K562 (cell line): ENCODE measurements at regions not wholly inside any gene's neighbourhood (a gene's known extent, or its start where the extent isn't known, plus 50 kb on each side); places are given as distances from the start of the nearest gene placed in this dataset.

Source experiments
- CBFA2T2 ChIP-seq: fragments of 450-650 bp; conservative IDR thresholded peaks from 2 replicates; pipeline ENCODE4 v1.6.1; 2017; ENCODE audit warnings: mild to moderate bottlenecking
- DPF2 ChIP-seq: fragments of 450-650 bp; IDR thresholded peaks from 2 replicates; pipeline ENCODE4 v1.6.1; 2016
- HES1 ChIP-seq: fragments of 450-650 bp; IDR thresholded peaks from 2 replicates; pipeline ENCODE4 v1.6.1; 2016; ENCODE audit warnings: low read depth, mild to moderate bottlenecking, moderate library complexity
- LARP7 ChIP-seq: fragments of 450-650 bp; IDR thresholded peaks from 2 replicates; pipeline ENCODE4 v1.6.1; 2016
- MAFG ChIP-seq: fragments of 450-650 bp; conservative IDR thresholded peaks from 2 replicates; pipeline ENCODE4 v1.6.1; 2016; ENCODE audit warnings: missing genetic modification characterization, missing compliant biosample characterization
- MTA2 ChIP-seq: fragments of 450-650 bp; IDR thresholded peaks from 2 replicates; pipeline ENCODE4 v1.6.1; 2016; ENCODE audit warnings: low read depth
- NFATC3 ChIP-seq: fragments of 450-650 bp; IDR thresholded peaks from 2 replicates; pipeline ENCODE4 v1.6.1; 2017; ENCODE audit warnings: mild to moderate bottlenecking
- RAD21 ChIP-seq, 2 experiments: fragments of 250-450 bp in 1 of 2; fragments of 450-650 bp in 1 of 2; sonication (Bioruptor Pico) in 1 of 2; formaldehyde crosslinking in 1 of 2; IDR thresholded peaks in 1 of 2; conservative IDR thresholded peaks in 1 of 2; 2 replicates each; pipeline versions ENCODE4 v1.4.0 to v1.8.0; 2020 to 2022; ENCODE audit warnings: mild to moderate bottlenecking in 2 of 2, moderate library complexity in 1 of 2
- SMARCA4 ChIP-seq: fragments of 450-650 bp; IDR thresholded peaks from 2 replicates; pipeline ENCODE4 v1.6.1; 2016
- TBL1XR1 ChIP-seq, 2 experiments: IDR thresholded peaks; 2 replicates each; pipeline ENCODE4 v1.6.1; 2012; ENCODE audit warnings: improper control_type of control experiment in 2 of 2, low read length in 2 of 2, mild to moderate bottlenecking in 1 of 2
- ZNF212 ChIP-seq: fragments of 450-650 bp; formaldehyde crosslinking; IDR thresholded peaks from 2 replicates; pipeline ENCODE4 v1.4.0; 2020; ENCODE audit warnings: mild to moderate bottlenecking
- ZNF263 ChIP-seq: sonication (generic); formaldehyde crosslinking; IDR thresholded peaks from 2 replicates; pipeline ENCODE4 v1.8.0; 2022; ENCODE audit warnings: mild to moderate bottlenecking, missing genetic modification reagents, borderline replicate concordance
- ZNF318 ChIP-seq, 2 experiments: fragments of 450-650 bp; IDR thresholded peaks; 2 replicates each; pipeline ENCODE4 v1.6.1; 2016; ENCODE audit warnings: mild to moderate bottlenecking in 2 of 2, borderline replicate concordance in 1 of 2, low read depth in 1 of 2, moderate library complexity in 1 of 2
- ZNF384 ChIP-seq: IDR thresholded peaks from 2 replicates; pipeline ENCODE4 v1.6.1; 2012; ENCODE audit warnings: low read depth, low read length, improper control_type of control experiment
- ZNF408 ChIP-seq: fragments of 250-450 bp; sonication (Bioruptor Pico); IDR thresholded peaks from 2 replicates; pipeline ENCODE4 v1.4.0; 2020; ENCODE audit warnings: low read depth, mild to moderate bottlenecking, moderate library complexity
- ZNF431 ChIP-seq: sonication (generic); formaldehyde crosslinking; IDR thresholded peaks from 2 replicates; pipeline ENCODE4 v1.8.0; 2022; ENCODE audit warnings: mild to moderate bottlenecking, missing genetic modification reagents
- ZNF668 ChIP-seq: fragments of 250-450 bp; sonication (Bioruptor Pico); IDR thresholded peaks from 2 replicates; pipeline ENCODE4 v1.8.0; 2022; ENCODE audit warnings: mild to moderate bottlenecking, inconsistent platforms
- TF ChIP-seq, protein P1 (sequence below), 2 experiments: fragments of 450-650 bp; IDR thresholded peaks; 2 replicates each; pipeline ENCODE4 v1.6.1; 2018; ENCODE audit warnings: mild to moderate bottlenecking in 2 of 2, low read depth in 1 of 2; ENCODE audit not compliant: partially characterized antibody in 2 of 2

DNA sequence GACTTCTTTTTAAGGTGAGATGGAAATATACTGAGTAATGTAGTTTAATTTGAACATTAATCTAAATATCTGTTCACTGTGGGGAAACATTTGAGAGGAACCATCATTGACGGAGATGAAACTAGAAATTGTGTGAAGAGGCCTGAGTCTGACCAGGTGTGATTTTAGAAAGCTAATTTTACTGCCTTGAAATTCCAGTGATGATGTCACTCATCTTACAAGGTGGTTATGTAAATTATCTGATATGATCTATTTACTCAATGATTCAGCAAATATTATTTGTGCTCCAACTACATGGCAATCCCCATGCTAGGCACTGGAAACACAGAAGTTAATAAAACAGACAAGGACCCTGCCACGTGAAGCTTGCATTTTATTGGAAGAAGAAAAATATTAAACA lies 435.7 kb upstream of the DCN start (continued):
- TF ChIP-seq ZNF668 (CRISPR knock-in tag) (no peak), ZNF263 (no peak), MAFG (peak; percentile 92), HES1 (no peak), CBFA2T2 (no peak), DPF2 (peak; percentile 76), ZNF431 (CRISPR knock-in tag) (no peak), ZNF384 (no peak), TBL1XR1 (IDR thresholded peaks at IDR 0.05; ENCODE audit: low read length in 2 of 2) (no peak), SMARCA4 (peak; percentile 64; the same call in 1 of the 2 replicates), MTA2 (no peak), NFATC3 (no peak), LARP7 (no peak), ZNF212 (CRISPR knock-in tag) (no peak), ZNF408 (CRISPR knock-in tag) (no peak), RAD21 (CRISPR knock-in tag; conservative IDR thresholded peaks at IDR 0.05 in 1 of 2, IDR thresholded peaks at IDR 0.05 in 1 of 2) (no peak), ZNF318 (IDR thresholded peaks at IDR 0.05; ENCODE audit: borderline replicate concordance in 1 of 2, low read depth in 1 of 2) (0 out of 4 replicates have a peak, but pooled peaks of 1 of the 2 experiments have one; percentile 26)
- TF ChIP-seq, protein P1, sequence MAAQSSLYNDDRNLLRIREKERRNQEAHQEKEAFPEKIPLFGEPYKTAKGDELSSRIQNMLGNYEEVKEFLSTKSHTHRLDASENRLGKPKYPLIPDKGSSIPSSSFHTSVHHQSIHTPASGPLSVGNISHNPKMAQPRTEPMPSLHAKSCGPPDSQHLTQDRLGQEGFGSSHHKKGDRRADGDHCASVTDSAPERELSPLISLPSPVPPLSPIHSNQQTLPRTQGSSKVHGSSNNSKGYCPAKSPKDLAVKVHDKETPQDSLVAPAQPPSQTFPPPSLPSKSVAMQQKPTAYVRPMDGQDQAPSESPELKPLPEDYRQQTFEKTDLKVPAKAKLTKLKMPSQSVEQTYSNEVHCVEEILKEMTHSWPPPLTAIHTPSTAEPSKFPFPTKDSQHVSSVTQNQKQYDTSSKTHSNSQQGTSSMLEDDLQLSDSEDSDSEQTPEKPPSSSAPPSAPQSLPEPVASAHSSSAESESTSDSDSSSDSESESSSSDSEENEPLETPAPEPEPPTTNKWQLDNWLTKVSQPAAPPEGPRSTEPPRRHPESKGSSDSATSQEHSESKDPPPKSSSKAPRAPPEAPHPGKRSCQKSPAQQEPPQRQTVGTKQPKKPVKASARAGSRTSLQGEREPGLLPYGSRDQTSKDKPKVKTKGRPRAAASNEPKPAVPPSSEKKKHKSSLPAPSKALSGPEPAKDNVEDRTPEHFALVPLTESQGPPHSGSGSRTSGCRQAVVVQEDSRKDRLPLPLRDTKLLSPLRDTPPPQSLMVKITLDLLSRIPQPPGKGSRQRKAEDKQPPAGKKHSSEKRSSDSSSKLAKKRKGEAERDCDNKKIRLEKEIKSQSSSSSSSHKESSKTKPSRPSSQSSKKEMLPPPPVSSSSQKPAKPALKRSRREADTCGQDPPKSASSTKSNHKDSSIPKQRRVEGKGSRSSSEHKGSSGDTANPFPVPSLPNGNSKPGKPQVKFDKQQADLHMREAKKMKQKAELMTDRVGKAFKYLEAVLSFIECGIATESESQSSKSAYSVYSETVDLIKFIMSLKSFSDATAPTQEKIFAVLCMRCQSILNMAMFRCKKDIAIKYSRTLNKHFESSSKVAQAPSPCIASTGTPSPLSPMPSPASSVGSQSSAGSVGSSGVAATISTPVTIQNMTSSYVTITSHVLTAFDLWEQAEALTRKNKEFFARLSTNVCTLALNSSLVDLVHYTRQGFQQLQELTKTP (IDR thresholded peaks at IDR 0.05; ENCODE audit: low read depth in 1 of 2, partially characterized antibody in 2 of 2), result no peak
